ENCODE measurements at regions not wholly inside any gene's neighbourhood (a gene's known extent, or its start where the extent isn't known, plus 50 kb on each side); places are given as distances from the start of the nearest gene placed in this dataset.
"Not testable (repeated sequence)": the region's sequence is repeated elsewhere in the genome, so short reads cannot be mapped to it uniquely, and the experiment has no call there.

DNA sequence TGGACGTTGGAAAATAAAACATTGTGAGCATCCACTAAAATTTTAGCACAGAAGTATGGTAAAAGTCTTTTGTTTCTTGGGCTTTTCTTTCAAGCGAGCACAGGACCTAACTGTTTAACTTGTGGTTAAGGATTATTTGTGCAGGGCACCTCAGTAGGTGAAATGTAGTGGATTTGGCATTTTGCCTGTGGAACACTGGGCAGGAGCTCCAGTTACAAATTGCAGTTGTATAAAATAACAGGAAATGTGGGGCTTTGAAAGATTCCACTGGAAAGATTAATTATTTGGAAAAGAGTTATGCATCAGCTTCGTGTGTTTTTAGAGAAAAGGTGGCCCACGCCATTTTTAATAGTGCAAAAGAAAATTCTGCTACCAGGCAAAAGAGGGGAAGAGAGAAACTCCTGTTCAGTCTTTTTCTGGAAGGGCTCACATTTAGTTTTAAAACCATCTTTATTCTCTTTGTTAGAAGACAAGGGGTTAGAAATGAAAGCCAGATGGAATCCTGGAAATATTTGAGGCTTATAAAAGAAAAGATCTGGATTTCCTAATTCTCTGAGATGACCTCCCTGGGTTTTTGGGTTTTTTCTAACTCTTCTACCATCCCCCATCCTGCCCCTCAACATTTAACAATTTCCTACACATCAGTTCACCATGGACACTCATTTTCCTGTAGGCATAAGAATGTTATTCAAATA lies 144.3 kb upstream of the SERTAD2 start:
- DNase-seq = no peak

DNA sequence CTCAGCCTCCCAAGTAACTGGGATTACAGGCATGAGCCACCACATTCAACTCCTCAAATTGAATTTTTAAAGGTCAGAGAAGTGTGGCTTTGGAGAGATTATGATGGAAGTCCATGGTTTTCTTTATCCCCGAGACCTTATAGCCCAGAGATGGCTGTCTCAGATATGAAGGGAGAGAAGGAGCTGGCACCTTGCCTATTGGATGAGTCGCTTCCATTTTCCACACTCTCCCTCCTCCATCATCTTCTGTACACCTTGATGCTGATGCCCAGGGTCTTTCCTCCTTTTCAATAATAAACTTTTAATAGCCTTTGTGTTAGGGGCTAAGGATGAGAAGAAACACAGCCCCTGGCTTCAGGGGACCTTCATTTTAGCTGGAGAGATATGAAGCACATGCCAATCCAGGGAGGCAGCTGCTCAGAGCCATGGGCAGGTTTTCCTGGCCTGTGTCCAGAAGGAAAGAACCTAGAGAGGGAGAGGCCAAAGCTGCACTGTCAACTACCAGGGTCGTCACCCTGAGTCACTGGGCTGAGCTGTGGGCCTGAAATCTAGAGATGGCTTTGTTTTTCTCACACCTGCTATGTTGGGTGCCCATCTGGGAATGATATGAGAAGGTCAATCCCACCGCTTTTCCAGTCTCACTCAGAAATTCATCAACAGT lies 146.0 kb upstream of the SERTAD2 start:
- no peak for DNase-seq

DNA sequence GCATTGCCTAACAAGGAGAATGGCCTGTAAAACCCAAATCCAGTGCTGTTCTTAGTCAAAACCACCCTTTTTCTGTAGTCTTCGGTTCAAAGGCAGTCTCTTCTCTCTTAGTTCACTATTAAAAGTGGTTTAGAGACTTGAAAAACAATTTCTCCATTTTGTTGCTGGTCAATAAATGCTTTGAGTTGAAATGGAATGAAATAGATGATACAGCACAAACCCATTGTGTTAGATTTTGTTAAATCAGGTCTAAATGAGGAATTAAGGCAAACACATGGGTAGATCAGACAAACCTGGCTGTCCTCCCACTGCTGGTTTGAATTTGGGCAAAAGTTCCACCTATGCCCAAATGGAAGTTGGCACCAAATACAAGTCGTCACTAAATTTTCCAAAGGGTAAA lies 150.1 kb upstream of the SERTAD2 start:
- no peak for DNase-seq

GRCh38 chr2:64804651-64805050 lies 150.9 kb upstream of the SERTAD2 start:
- DNase-seq = no peak

DNA sequence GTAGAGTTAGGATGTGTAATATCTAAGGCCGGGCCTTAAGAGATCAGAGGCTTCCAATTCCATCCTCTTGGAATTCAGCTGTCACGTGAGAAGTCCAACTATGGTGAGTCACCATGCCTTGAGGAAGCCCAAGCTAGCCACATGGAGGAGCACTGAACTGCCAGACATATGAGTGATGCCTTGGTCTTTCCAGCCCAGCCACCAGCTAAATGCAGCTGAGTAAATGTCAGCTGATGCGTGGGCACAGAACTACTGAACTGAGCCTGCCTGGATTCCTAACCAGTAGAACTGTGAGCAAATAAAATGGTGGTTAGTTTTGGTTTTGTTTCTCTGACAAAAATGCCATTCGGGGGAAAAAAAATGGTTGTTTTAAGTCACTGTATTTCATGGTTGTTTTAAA lies 153.7 kb upstream of the SERTAD2 start:
- no peak for DNase-seq

DNA sequence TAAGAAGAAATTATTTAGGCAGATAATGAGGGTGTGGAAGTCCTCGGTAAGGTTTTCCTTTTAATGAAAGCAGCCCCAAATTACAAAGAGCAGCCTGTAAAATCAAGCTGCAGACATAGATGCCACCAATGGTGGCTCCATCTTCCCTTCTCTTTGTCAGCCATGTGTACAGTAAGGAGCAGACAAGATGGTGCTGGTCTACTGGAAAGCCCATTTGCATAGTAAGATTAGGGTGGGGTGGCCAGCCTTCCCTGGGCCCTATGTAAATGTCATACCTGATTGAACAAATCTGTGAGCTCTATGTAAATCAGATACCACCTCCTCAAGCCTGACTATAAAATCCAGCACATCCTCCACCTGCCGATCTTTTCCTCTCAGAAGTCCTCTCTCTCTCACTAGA lies 154.4 kb upstream of the SERTAD2 start:
- DNase-seq = no peak

DNA sequence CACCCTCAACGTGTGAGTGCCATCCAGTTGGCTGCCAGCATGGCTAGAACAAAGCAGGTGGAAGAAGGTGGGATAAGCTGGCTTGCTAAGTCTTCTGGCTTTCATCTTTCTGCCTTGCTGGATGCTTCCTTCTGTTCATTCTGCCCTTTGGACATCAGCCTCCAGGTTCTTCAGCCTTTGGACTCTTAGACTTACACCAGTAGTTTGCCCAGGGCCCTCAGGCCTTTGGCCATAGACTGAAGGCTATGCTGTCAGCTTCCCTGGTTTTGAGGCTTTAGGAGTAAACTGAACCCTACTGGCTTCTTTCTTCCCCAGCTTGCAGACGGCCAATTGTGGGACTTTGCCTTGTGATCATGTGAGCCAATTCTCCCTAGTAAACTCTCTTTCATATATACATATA lies 155.0 kb upstream of the SERTAD2 start:
- DNase-seq = no peak

GRCh38 chr2:64809216-64809615 lies 155.5 kb upstream of the SERTAD2 start:
- DNase-seq = no peak

- DNase-seq = no peak
Measured at GRCh38 chr2:64812285-64812684, 158.6 kb upstream of the SERTAD2 start.

DNA sequence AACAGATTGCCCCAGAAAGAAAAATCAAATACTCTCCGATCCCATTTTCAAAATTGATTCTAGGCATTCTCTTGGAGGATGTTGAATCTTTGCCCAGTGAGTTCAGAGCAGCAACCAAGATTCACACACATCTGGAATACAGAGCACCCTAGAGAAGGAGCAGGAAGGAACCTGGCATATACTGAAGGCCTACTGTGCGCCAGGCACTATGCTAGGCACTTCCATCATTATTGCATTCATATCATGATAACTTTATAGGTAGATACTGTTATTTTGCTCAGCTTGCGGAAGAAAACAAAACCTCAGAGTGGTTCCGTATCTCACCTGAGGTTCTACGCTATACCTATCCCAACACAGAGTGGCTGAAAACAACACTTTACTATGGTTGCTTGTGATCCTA lies 160.3 kb upstream of the SERTAD2 start:
- DNase-seq = no peak

DNA sequence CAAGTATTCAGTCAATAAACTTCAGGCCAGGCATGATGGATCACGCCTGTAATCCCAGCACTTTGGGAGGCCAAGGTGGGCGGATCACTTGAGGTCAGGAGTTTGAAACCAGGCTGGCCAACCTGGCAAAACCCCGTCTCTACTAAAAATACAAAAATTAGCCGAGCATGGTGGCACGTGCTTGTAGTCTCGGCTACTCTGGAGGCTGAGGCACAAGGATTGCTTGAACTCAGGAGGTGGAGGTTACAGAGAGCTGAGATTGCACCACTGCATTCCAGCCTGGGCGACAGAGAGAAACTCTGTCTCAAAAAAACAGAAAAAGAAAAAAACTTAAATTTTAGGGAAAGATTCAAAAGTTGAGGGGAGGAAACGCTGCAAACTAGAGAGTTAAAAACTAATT lies 162.8 kb upstream of the SERTAD2 start:
- not testable (repeated sequence) for DNase-seq

DNA sequence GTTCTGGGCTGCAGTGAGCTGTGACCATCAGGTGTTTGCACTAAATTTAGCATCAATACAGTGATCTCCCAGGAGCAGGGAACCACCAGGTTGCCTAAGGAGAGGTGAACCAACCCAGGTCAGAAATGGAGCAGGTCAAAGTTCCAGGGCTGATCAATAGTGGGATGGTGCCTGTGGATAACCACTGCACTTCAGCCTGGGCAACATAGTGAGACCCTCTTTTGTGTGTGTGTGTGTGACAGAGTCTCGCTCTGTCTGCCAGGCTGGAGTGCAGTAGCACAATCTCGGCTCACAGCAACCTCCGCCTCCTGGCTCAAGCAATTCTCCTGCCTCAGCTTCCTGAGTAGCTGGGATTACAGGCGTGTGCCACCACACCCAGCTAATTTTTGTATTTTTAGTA lies 163.7 kb upstream of the SERTAD2 start:
- no peak for DNase-seq

GRCh38 chr2:64818664-64819060 lies 164.9 kb upstream of the SERTAD2 start:
- no peak for DNase-seq

DNA sequence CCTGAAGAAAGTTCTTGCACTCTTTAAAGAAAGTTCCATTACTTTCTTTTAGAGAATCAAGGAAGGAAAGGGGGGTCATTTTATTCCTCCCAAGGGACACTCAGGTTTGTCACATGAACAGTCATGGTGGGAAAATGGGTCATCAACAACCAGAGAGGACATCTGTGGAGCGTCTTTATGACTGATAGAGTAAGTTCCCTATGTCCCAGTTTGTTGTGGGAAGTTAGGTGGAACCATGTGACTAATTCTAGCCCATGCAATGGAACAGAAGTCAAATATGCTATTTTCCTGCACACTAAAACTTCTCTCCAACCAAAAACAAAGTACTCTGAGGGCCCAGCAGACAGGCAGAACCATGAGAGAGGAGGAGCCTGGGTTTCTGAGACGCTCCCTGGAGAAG lies 165.6 kb upstream of the SERTAD2 start:
- DNase-seq = no peak

DNA sequence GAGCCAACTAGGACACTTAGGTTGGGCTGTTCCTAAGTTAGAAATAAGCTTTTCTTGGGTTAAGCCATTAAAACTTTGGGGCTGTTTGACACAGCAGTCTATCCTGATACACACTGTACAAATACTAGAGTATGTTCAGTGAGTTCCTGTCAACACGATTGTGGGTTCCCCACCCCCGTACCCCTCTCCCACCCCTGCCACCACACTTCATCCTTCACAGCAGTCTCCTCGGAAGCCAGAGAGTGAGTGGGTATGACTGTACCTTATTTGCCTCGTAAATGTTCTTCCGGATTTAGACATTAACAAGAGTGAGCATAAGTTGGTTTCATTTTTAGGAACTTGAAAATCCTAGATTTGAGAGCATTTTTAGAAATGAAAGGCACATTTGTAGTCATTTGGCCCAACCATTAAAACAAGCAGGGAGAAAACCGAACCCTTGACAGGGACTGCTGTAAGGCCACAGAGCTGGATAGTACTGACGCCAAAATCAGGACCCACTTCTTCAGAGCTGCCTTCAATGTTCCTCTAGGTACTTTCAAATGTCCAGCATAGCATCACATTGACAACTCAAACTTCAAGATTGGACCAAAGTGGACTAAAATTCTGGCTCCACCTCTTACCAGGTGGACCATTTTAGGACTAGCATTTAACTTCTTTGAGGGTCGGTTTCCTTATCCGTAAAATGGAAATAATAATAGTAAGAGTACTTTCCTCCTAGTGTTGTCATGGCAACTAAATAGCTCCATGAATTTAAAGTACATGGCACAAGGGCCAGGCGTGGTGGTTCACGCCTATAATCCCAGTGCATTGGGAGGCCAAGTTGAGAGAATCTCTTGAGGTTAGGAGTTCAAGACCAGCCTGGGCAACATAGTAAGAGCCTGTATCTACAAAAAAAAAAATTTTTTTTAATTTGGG lies 166.3 kb upstream of the SERTAD2 start:
- no peak for DNase-seq

DNA sequence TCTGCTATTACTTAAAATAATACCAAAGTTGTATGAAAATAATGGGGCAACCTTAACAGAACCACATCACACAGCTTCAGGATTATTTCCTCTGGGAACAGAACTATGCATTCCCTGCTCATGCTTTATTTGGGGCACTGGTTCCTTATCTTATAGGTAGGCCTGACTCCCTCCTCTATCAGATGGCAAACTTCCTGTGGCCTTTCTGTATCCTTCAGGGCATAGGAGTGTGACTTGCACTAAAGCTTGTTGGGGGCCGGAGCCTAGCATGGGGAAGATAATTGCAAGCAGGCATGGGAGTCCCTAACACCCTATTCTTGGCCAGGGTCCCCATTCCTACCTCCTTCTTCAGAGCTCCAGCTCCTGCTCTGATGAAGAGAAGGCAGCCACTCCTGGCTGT lies 167.2 kb upstream of the SERTAD2 start:
- DNase-seq = no peak

GRCh38 chr2:64823794-64824193 lies 165.4 kb upstream of the SLC1A4 start:
- no peak for DNase-seq

DNA sequence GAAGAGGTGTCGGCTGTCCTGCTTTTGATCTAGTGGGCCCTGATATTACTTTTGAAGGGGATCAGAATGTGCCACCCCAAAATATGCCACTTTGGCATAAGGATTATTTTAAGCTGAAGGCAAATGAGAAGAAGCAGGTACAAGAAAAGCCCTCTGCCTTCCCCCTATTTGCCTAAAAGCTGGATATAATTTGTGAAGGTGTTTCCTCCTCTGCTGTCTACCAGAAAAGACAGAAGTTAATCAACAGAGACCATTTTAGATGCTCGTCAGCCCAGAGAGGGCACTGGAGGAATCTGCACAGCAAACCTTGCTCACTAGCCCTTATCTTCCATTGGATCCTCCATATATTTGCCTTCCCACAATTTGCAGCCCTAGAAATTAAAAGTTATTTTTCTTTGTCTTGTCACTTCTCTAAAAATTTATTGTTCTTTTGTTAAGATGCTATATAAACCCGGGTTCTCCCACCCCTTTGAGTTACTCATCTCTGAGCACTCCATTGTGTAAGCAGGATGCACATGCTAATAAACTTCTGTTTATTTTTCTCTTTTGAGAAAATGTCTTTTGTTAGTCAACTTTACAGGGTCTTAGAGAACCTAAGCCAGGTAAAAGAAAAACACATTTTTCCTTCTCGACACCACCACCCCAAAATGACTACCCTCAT lies 163.2 kb upstream of the SLC1A4 start:
- no peak for DNase-seq

GRCh38 chr2:64826703-64827102 lies 162.5 kb upstream of the SLC1A4 start:
- no peak for DNase-seq

DNA sequence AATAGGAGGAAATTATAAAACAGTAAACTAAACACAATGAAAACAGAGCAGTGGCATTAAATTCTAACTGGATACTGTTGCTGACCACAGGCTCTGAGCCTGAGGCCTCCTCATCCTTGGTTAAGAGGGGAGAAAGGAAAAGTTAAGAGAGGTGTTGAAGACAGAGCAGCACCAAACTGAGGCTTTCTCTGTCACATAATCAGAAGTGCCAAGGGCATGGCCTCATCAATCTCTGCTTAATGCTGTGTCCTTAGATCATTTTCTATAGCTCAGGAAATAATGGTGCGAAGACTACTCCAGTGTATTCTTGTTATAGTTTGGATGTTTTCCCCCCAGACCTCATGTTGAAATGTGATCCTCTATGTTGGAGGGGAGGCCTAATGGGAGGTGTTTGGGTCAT lies 160.9 kb upstream of the SLC1A4 start:
- no peak for DNase-seq

- DNase-seq = no peak
Measured at GRCh38 chr2:64829525-64829924, 159.7 kb upstream of the SLC1A4 start.

GRCh38 chr2:64831134-64831976 lies 157.8 kb upstream of the SLC1A4 start:
- DNase-seq = no peak

GRCh38 chr2:64831977-64832328 lies 157.2 kb upstream of the SLC1A4 start:
- DNase-seq = no peak
